DND-41 (cell line): ENCODE measurements at regions not wholly inside any gene's neighbourhood (a gene's known extent, or its start where the extent isn't known, plus 50 kb on each side); places are given as distances from the start of the nearest gene placed in this dataset.

ENCODE experiments used
- ATAC-seq: fragments of 200-7000 bp; cut with Tn5 transposase; 3 replicates; pipeline ENCODE4 v1.9.1; 2021; ENCODE audit warnings: low read depth; ENCODE audit not compliant: insufficient read depth
- DNase-seq: peaks from one replicate; pipeline ENCODE4 v3.0.0-alpha.2; 2020
- H2AFZ ChIP-seq: 2 replicates; pipeline ENCODE4 v1.6.0; 2012; ENCODE audit warnings: low read depth, low read length
- H3K27ac ChIP-seq: 2 replicates; pipeline ENCODE4 v1.5.1; 2012; ENCODE audit warnings: low read length, inconsistent platforms
- H3K27me3 ChIP-seq: fragments of 200-600 bp; sonication (generic); 2 replicates; pipeline ENCODE4 v1.6.0; 2012; ENCODE audit warnings: low read length, mild to moderate bottlenecking, inconsistent platforms; ENCODE audit not compliant: insufficient read depth, poor library complexity
- H3K36me3 ChIP-seq: 2 replicates; pipeline ENCODE4 v1.5.1; 2012; ENCODE audit warnings: low read length, inconsistent platforms; ENCODE audit not compliant: insufficient read depth
- H3K4me1 ChIP-seq: 2 replicates; pipeline ENCODE4 v1.5.1; 2012; ENCODE audit warnings: mild to moderate bottlenecking, low read length; ENCODE audit not compliant: insufficient read depth
- H3K4me2 ChIP-seq: 2 replicates; pipeline ENCODE4 v1.6.0; 2012; ENCODE audit warnings: mild to moderate bottlenecking, moderate library complexity, low read length, inconsistent platforms; ENCODE audit not compliant: insufficient read depth
- H3K4me3 ChIP-seq, 2 experiments: fragments of 200-600 bp in 1 of 2; shearing (Covaris generic) in 1 of 2; 2 replicates each; pipeline ENCODE4 v1.5.1; 2012 to 2016; ENCODE audit warnings: inconsistent platforms in 2 of 2, low read length in 2 of 2, mild to moderate bottlenecking in 2 of 2, low read depth in 1 of 2, moderate library complexity in 1 of 2
- H3K79me2 ChIP-seq: 2 replicates; pipeline ENCODE4 v1.6.0; 2012; ENCODE audit warnings: low read length, inconsistent platforms; ENCODE audit not compliant: insufficient read depth
- H3K9ac ChIP-seq: 2 replicates; pipeline ENCODE4 v1.6.0; 2012; ENCODE audit warnings: low read depth, mild to moderate bottlenecking, inconsistent platforms, low read length, moderate library complexity
- H3K9me3 ChIP-seq: 2 replicates; pipeline ENCODE4 v1.5.1; 2012; ENCODE audit warnings: low read length, moderate library complexity, mild to moderate bottlenecking, inconsistent platforms; ENCODE audit not compliant: insufficient read depth, severe bottlenecking
- H4K20me1 ChIP-seq: 2 replicates; pipeline ENCODE4 v1.6.0; 2012; ENCODE audit warnings: low read length; ENCODE audit not compliant: insufficient read depth
- EZH2 ChIP-seq: IDR thresholded peaks from 3 replicates; pipeline ENCODE4 v1.6.1; 2012; ENCODE audit warnings: borderline replicate concordance, low read depth, mild to moderate bottlenecking, moderate library complexity, low read length, inconsistent platforms; ENCODE audit not compliant: severe bottlenecking
- TF ChIP-seq, protein P1 (sequence below): IDR thresholded peaks from 2 replicates; pipeline ENCODE4 v1.5.1; 2012; ENCODE audit warnings: borderline replicate concordance, low read length, moderate library complexity, mild to moderate bottlenecking; ENCODE audit not compliant: poor library complexity, severe bottlenecking; ENCODE audit errors: extremely low read depth

DNA sequence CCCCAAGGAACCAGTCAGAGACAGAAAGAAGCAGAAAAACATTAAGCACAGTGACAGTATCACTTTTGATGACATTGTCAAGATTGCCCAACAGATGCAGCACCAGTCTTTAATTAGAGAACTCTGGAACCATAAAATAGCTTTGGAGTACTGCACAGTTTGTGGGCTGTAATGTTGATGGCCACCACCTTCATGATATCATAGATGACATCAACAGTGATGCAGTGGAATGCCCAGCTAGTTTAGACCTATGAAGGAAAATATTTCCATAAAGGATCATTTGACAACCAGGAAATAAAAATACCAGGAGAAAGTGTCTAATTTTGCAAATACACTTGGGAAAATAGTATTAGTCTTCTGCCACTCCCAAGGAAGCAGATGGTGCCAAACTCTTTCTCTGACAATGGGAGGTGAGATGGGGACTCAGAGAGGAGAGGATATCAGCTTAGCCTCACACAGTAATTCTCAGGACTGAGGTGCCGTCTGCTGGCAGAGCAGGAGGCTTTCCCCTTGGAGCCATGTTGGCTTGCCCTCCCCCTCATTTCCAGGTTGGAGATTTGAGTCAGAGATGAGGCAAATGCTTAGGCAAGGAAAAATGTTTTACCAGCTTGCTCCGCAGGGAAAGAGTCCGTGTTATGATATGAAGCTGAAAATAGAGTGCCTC, 107.5 kb upstream of the CELF4 start:
- TF ChIP-seq, protein P1, sequence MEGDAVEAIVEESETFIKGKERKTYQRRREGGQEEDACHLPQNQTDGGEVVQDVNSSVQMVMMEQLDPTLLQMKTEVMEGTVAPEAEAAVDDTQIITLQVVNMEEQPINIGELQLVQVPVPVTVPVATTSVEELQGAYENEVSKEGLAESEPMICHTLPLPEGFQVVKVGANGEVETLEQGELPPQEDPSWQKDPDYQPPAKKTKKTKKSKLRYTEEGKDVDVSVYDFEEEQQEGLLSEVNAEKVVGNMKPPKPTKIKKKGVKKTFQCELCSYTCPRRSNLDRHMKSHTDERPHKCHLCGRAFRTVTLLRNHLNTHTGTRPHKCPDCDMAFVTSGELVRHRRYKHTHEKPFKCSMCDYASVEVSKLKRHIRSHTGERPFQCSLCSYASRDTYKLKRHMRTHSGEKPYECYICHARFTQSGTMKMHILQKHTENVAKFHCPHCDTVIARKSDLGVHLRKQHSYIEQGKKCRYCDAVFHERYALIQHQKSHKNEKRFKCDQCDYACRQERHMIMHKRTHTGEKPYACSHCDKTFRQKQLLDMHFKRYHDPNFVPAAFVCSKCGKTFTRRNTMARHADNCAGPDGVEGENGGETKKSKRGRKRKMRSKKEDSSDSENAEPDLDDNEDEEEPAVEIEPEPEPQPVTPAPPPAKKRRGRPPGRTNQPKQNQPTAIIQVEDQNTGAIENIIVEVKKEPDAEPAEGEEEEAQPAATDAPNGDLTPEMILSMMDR = no peak
- TF ChIP-seq EZH2 = no peak
- H2AFZ ChIP-seq = no peak overlapping the region
- no peaks in the 10 kb centered on the region for H3K9me3 ChIP-seq
- no peaks in the 10 kb centered on the region for H3K4me1 ChIP-seq
- H3K27ac ChIP-seq = no peak overlapping the region
- H3K4me3 ChIP-seq = no peak overlapping the region
- no peaks in the 10 kb centered on the region for H3K36me3 ChIP-seq
- no peaks in the 10 kb centered on the region for H3K27me3 ChIP-seq
- H3K4me2 ChIP-seq = no peak overlapping the region
- no peak overlapping the region for H3K9ac ChIP-seq
- no peaks in the 10 kb centered on the region for H3K79me2 ChIP-seq
- H4K20me1 ChIP-seq = no peaks in the 10 kb centered on the region
- no peak for ATAC-seq
- DNase-seq = no peak

DNA sequence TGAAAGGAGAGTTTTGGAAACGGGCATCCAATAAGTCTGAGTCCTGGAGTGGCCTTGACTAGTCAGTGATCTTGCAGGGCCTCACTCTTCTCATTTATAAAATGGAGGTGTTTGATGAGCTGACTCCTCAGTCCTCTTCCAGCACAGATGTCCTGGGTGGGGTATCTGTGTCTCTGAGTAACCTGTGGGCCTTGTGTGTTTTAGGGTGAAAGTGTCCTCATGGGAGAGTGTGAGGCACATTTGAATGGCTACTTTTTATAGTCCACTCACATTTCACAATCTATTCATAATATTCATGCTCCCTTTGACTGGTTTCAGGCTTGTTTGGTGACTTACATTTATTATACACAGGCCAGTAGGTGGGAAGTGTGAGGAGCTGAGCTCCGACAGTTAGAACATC, 106.4 kb upstream of the CELF4 start:
- TF ChIP-seq EZH2 = no peak
- TF ChIP-seq, protein P1 = no peak
- no peaks in the 10 kb centered on the region for H3K79me2 ChIP-seq
- H3K27me3 ChIP-seq = no peaks in the 10 kb centered on the region
- no peak overlapping the region for H3K4me2 ChIP-seq
- no peak for ATAC-seq
- no peaks in the 10 kb centered on the region for H4K20me1 ChIP-seq
- no peaks in the 10 kb centered on the region for H3K9me3 ChIP-seq
- DNase-seq = no peak
- no peak overlapping the region for H3K4me3 ChIP-seq
- no peak overlapping the region for H3K9ac ChIP-seq
- H2AFZ ChIP-seq = no peak overlapping the region
- no peaks in the 10 kb centered on the region for H3K36me3 ChIP-seq
- no peak overlapping the region for H3K27ac ChIP-seq
- H3K4me1 ChIP-seq = no peaks in the 10 kb centered on the region

DNA sequence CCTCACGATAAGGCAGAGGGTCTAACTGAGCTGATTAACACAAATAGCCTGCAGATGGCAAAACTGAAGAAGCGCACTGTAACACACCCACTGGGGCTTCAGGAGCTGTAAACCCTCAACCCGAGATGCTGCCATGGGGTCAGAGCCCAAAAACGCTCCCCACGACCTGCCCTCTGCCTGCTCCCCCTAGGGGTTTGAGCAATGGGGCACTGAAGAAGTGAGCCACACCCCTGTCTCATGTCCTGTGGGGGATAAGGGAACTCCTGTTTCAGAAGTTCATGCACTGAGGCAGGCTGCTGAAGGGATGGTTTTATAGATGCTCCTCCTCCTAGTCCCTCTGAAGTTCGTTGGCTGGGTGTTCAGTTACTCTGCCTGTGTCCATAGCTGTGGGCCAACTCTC, 105.9 kb upstream of the CELF4 start:
- Histone ChIP-seq H3K9me3 (no peaks in the 10 kb centered on the region), H3K4me2 (no peak overlapping the region), H3K4me3 (no peak overlapping the region), H3K79me2 (no peaks in the 10 kb centered on the region), H3K4me1 (no peaks in the 10 kb centered on the region), H4K20me1 (no peaks in the 10 kb centered on the region), H3K27me3 (no peaks in the 10 kb centered on the region), H3K9ac (no peak overlapping the region), H3K36me3 (no peaks in the 10 kb centered on the region), H2AFZ (no peak overlapping the region), H3K27ac (no peak overlapping the region)
- DNase-seq (no peak), ATAC-seq (no peak)
- no peak for TF ChIP-seq EZH2
- TF ChIP-seq, protein P1 = no peak
